OCI-LY7 (cell line): ENCODE measurements at regions not wholly inside any gene's neighbourhood (a gene's known extent, or its start where the extent isn't known, plus 50 kb on each side); places are given as distances from the start of the nearest gene placed in this dataset.

Experiments used
- BruUV-seq: library from RNA; stranded (reverse); fragments of 400-500 nt; replicated peaks from 2 replicates; lab custom pipeline; 2021; lab: Mats Ljungman, UMichigan
- CTCF ChIA-PET: fragments of 300-600 bp; sonication (Branson Sonifier 250); formaldehyde crosslinking; loops from one replicate; lab custom pipeline; 2022; ENCODE audit warnings: antibody characterized with exemption; ENCODE audit not compliant: unreplicated experiment; lab: Charles Lee
- POLR2A ChIA-PET: fragments of 300-600 bp; sonication (Branson Sonifier 250); formaldehyde crosslinking; loops from one replicate; lab custom pipeline; 2022; ENCODE audit warnings: antibody characterized with exemption; lab: Charles Lee
- DNase-seq: peaks from one replicate; pipeline ENCODE4 v3.0.0-alpha.2; 2015; ENCODE audit warnings: low spot score
- H2AFZ ChIP-seq: fragments of 200-600 bp; sonication (generic), shearing (Covaris generic); 2 replicates; pipeline ENCODE4 v1.6.1; 2014; ENCODE audit warnings: mild to moderate bottlenecking, antibody characterized with exemption, low read length, moderate library complexity
- H3K27ac ChIP-seq: fragments of 200-600 bp; sonication (generic); 2 replicates; pipeline ENCODE4 v1.5.1; 2014; ENCODE audit warnings: mixed run types, low read depth, mild to moderate bottlenecking, moderate library complexity, low read length, inconsistent platforms; ENCODE audit not compliant: poor library complexity, severe bottlenecking
- H3K36me3 ChIP-seq: fragments of 200-600 bp; sonication (generic); 2 replicates; pipeline ENCODE4 v1.6.1; 2014; ENCODE audit warnings: mild to moderate bottlenecking, antibody characterized with exemption, low read length, moderate library complexity, mixed read lengths; ENCODE audit not compliant: insufficient read depth
- H3K4me1 ChIP-seq: fragments of 200-600 bp; sonication (generic); 2 replicates; pipeline ENCODE4 v1.5.1; 2014; ENCODE audit warnings: mild to moderate bottlenecking, low read length; ENCODE audit not compliant: insufficient read depth, poor library complexity, severe bottlenecking
- H3K4me2 ChIP-seq: fragments of 200-600 bp; sonication (generic); 2 replicates; pipeline ENCODE4 v1.6.1; 2014; ENCODE audit warnings: mild to moderate bottlenecking, low read length
- H3K4me3 ChIP-seq: fragments of 200-600 bp; sonication (generic); 2 replicates; pipeline ENCODE4 v1.5.1; 2014; ENCODE audit warnings: mild to moderate bottlenecking, low read depth, low read length; ENCODE audit not compliant: poor library complexity, severe bottlenecking
- H3K79me2 ChIP-seq: fragments of 200-600 bp; sonication (generic); 2 replicates; pipeline ENCODE4 v1.6.1; 2016; ENCODE audit warnings: low read depth, mild to moderate bottlenecking, low read length, moderate library complexity, mixed read lengths; ENCODE audit not compliant: insufficient read depth
- H3K9me2 ChIP-seq: fragments of 200-600 bp; sonication (generic); 2 replicates; pipeline ENCODE4 v1.6.1; 2016; ENCODE audit warnings: mild to moderate bottlenecking, low read length, mixed read lengths; ENCODE audit not compliant: insufficient read depth
- H3K9me3 ChIP-seq: fragments of 200-600 bp; sonication (generic); 2 replicates; pipeline ENCODE4 v1.6.1; 2014; ENCODE audit warnings: mild to moderate bottlenecking, mixed run types, low read length, mixed read lengths
- H4K20me1 ChIP-seq: fragments of 200-600 bp; sonication (generic); 2 replicates; pipeline ENCODE4 v1.6.1; 2014; ENCODE audit warnings: mild to moderate bottlenecking, antibody characterized with exemption, low read length, moderate library complexity, mixed read lengths; ENCODE audit not compliant: insufficient read depth
- EZH2phosphoT487 ChIP-seq: fragments of 200-600 bp; sonication (generic); IDR thresholded peaks from 2 replicates; pipeline ENCODE4 v1.6.1; 2018; ENCODE audit warnings: low read depth, borderline replicate concordance, mild to moderate bottlenecking, mixed run types, antibody characterized with exemption, low read length, moderate library complexity, mixed read lengths
- intact Hi-C: fragments of 100-400 bp; cut with micrococcal nuclease; formaldehyde crosslinking; loops from one replicate; pipeline ENCODE4 v1.10.0; 2022; ENCODE audit not compliant: unreplicated experiment
- TF ChIP-seq, protein P1 (sequence below): fragments of 200-600 bp; sonication (generic); conservative IDR thresholded peaks from 2 replicates; pipeline ENCODE4 v1.5.1; 2014; ENCODE audit warnings: mild to moderate bottlenecking, antibody characterized with exemption, low read length, moderate library complexity, mixed read lengths

- H3K9me2 ChIP-seq: no peaks in the 10 kb centered on the region
- CTCF ChIA-PET: no interaction called here
- no peak overlapping the region for H3K27ac ChIP-seq
- H3K9me3 ChIP-seq: no peaks in the 10 kb centered on the region
- no peak overlapping the region for H3K4me2 ChIP-seq
- TF ChIP-seq, protein P1, sequence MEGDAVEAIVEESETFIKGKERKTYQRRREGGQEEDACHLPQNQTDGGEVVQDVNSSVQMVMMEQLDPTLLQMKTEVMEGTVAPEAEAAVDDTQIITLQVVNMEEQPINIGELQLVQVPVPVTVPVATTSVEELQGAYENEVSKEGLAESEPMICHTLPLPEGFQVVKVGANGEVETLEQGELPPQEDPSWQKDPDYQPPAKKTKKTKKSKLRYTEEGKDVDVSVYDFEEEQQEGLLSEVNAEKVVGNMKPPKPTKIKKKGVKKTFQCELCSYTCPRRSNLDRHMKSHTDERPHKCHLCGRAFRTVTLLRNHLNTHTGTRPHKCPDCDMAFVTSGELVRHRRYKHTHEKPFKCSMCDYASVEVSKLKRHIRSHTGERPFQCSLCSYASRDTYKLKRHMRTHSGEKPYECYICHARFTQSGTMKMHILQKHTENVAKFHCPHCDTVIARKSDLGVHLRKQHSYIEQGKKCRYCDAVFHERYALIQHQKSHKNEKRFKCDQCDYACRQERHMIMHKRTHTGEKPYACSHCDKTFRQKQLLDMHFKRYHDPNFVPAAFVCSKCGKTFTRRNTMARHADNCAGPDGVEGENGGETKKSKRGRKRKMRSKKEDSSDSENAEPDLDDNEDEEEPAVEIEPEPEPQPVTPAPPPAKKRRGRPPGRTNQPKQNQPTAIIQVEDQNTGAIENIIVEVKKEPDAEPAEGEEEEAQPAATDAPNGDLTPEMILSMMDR: no peak
- no peak for TF ChIP-seq EZH2phosphoT487
- no TSS peak for BruUV-seq
- H3K4me3 ChIP-seq: no peak overlapping the region
- no peak for DNase-seq
- no peaks in the 10 kb centered on the region for H4K20me1 ChIP-seq
- no peaks in the 10 kb centered on the region for H3K79me2 ChIP-seq
- H3K4me1 ChIP-seq: no peaks in the 10 kb centered on the region
- H2AFZ ChIP-seq: no peak overlapping the region
- no peaks in the 10 kb centered on the region for H3K36me3 ChIP-seq
- POLR2A ChIA-PET: interaction anchor here (1.0 kb wide), 1 partner anchor 15 kb away, joined by 3 read pairs; no protein-coding TSS in a partner anchor
- intact Hi-C loops: no loop called here
Measured at GRCh38 chr2:180180511-180180910, 173.4 kb upstream of the CWC22 start.

GRCh38 chr2:180177534-180177933, 170.4 kb upstream of the CWC22 start:
- no peak for DNase-seq
- TF ChIP-seq, protein P1: no peak
- no peak for TF ChIP-seq EZH2phosphoT487
- H2AFZ ChIP-seq: no peak overlapping the region
- no peaks in the 10 kb centered on the region for H3K9me2 ChIP-seq
- ChIA-PET CTCF (no interaction called here), POLR2A (no interaction called here)
- no peak overlapping the region for H3K4me2 ChIP-seq
- no peaks in the 10 kb centered on the region for H3K9me3 ChIP-seq
- H3K4me3 ChIP-seq: no peak overlapping the region
- H3K27ac ChIP-seq: no peak overlapping the region
- BruUV-seq: no TSS peak
- H3K36me3 ChIP-seq: no peaks in the 10 kb centered on the region
- intact Hi-C loops: no loop called here
- H3K4me1 ChIP-seq: no peaks in the 10 kb centered on the region
- H4K20me1 ChIP-seq: no peaks in the 10 kb centered on the region
- no peaks in the 10 kb centered on the region for H3K79me2 ChIP-seq

DNA sequence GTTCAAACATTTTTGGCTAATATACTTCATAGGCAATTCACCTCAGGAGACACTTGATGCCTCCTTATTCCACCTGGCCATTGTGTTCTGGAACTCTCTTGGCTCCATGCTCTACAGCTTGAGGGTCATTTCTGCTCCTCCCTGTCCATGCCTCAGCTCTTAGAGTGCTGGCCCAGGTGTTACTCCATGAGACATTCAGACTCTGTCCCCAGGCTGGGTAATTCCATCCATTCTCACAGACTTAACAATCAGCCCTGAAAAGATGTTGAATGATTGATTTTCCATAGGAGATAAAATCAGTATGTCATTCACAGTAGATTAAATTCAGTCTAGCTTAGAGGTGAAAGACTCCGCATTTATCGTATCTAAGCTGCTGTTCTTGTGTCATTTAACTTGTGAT, 168.6 kb upstream of the CWC22 start:
- Histone ChIP-seq H3K27ac (no peak overlapping the region), H3K9me3 (no peaks in the 10 kb centered on the region), H3K79me2 (no peaks in the 10 kb centered on the region), H3K4me3 (no peak overlapping the region), H2AFZ (no peak overlapping the region), H3K9me2 (no peaks in the 10 kb centered on the region), H3K4me1 (no peaks in the 10 kb centered on the region), H3K36me3 (no peaks in the 10 kb centered on the region), H4K20me1 (no peaks in the 10 kb centered on the region), H3K4me2 (no peak overlapping the region)
- intact Hi-C loops: no loop called here
- BruUV-seq: no TSS peak
- TF ChIP-seq EZH2phosphoT487: no peak
- TF ChIP-seq, protein P1: no peak
- ChIA-PET CTCF (interaction anchor here (0.6 kb wide), 1 partner anchor 1518 kb away, joined by 3 read pairs; no protein-coding TSS in a partner anchor), POLR2A (interaction anchor here (0.5 to 0.7 kb wide), 2 partner anchors 10 to 561 kb away, joined by 3 read pairs; no protein-coding TSS in a partner anchor)
- no peak for DNase-seq
